Brain microvascular endothelial cell (primary cell): ENCODE measurements at regions not wholly inside any gene's neighbourhood (a gene's known extent, or its start where the extent isn't known, plus 50 kb on each side); places are given as distances from the start of the nearest gene placed in this dataset.

Experiments
- DNase-seq: peaks from one replicate; pipeline ENCODE4 v3.0.0-alpha.2; 2020
- H3K27ac ChIP-seq: fragments of 250-450 bp; sonication (Bioruptor Pico); 2 replicates; pipeline ENCODE4 v1.5.1; 2020; ENCODE audit warnings: mild to moderate bottlenecking, moderate library complexity
- H3K27me3 ChIP-seq: fragments of 250-450 bp; sonication (Bioruptor Pico); replicated peaks from 2 replicates; pipeline ENCODE4 v1.5.1; 2020; ENCODE audit warnings: mild to moderate bottlenecking
- H3K36me3 ChIP-seq: fragments of 250-450 bp; sonication (Bioruptor Pico); replicated peaks from 2 replicates; pipeline ENCODE4 v1.5.1; 2020; ENCODE audit warnings: mild to moderate bottlenecking
- H3K4me3 ChIP-seq: 2 replicates; pipeline ENCODE4 v1.5.1; 2011; ENCODE audit warnings: low read depth, mild to moderate bottlenecking, control low read depth, low read length, moderate library complexity
- in situ Hi-C: cut with HindIII; loops from 2 replicates; pipeline ENCODE4 v1.10.0; 2017; ENCODE audit warnings: low sequenced_read_pairs, low pct_ligation_motif_present
- TF ChIP-seq, protein P1 (sequence below): IDR thresholded peaks from 2 replicates; pipeline ENCODE4 v1.5.1; 2011; ENCODE audit warnings: low read depth, mild to moderate bottlenecking, moderate library complexity, low read length, control low read depth, inconsistent platforms; ENCODE audit errors: missing control alignments

DNA sequence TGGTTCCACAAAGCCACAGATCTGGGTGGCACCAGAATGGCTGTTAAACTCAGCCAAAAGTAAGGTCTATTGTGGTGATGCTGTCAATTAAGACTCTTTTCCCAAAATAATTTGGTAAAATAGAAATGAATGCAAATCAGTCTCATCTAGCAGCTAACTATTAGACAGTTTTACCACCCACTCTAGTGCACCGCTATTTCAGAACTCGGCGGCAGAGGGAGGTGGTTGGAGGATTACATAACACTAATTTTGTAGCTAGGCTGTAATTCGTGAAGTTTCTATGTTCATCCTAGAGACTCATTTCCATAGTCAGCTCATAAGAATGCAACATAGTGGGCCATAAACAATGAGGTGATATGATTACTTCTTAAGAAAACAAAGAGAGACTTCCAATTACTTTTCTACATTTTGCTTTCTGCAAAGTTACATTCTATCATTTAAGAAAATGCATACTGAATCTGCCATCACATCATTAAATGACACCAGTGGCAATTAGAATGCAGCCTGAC is 413.8 kb downstream of the FBXO15 start:
- Histone ChIP-seq H3K36me3 (no peaks in the 10 kb centered on the region), H3K27me3 (no peaks in the 10 kb centered on the region), H3K4me3 (no peak overlapping the region), H3K27ac (no peak overlapping the region)
- no peak for DNase-seq
- TF ChIP-seq, protein P1, sequence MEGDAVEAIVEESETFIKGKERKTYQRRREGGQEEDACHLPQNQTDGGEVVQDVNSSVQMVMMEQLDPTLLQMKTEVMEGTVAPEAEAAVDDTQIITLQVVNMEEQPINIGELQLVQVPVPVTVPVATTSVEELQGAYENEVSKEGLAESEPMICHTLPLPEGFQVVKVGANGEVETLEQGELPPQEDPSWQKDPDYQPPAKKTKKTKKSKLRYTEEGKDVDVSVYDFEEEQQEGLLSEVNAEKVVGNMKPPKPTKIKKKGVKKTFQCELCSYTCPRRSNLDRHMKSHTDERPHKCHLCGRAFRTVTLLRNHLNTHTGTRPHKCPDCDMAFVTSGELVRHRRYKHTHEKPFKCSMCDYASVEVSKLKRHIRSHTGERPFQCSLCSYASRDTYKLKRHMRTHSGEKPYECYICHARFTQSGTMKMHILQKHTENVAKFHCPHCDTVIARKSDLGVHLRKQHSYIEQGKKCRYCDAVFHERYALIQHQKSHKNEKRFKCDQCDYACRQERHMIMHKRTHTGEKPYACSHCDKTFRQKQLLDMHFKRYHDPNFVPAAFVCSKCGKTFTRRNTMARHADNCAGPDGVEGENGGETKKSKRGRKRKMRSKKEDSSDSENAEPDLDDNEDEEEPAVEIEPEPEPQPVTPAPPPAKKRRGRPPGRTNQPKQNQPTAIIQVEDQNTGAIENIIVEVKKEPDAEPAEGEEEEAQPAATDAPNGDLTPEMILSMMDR: no peak
- in situ Hi-C loops: no loop called here

DNA sequence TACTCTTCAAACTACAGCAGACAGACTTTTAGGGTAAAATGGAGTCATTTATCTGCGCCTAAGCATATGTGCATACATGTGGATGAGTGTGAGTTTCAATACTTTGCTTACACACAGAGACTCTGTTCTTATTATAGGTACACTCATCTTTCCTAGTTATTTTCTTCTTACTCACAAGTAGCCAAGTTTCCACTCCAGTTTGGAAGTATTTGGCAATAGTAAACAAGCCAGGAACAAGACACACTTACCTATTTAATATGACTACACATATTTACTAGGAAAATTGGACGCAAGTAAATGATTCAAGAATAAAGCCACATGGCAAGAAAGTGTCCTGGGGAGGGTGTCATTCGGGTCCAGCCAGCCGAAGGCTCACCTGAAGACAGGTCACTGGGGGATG is 414.3 kb downstream of the FBXO15 start:
- H3K4me3 ChIP-seq: no peak overlapping the region
- H3K27me3 ChIP-seq: no peaks in the 10 kb centered on the region
- no peak for DNase-seq
- H3K27ac ChIP-seq: no peak overlapping the region
- TF ChIP-seq, protein P1: no peak
- no peaks in the 10 kb centered on the region for H3K36me3 ChIP-seq
- in situ Hi-C loops: no loop called here

DNA sequence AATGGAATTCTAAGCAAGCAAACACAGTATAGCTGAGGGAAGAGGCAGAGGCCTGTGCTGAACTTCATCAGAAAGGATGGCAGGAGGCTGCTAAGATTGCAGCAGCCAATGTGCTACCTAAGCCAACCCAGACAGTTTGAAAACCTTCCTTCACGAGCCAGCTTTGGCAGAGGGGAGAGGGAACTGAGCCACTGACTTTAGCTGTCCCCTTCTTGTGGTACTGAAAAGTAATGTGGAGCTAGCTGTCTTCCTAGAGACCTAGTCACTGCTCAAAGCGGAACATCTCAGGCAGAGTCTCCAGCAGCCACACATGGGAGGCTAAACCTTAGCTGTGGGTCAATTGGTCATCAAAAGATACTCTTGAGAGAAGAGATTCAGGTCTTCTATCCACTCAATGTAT is 419.0 kb downstream of the FBXO15 start:
- no peak overlapping the region for H3K4me3 ChIP-seq
- H3K36me3 ChIP-seq: no peaks in the 10 kb centered on the region
- DNase-seq: no peak
- H3K27ac ChIP-seq: no peak overlapping the region
- no peaks in the 10 kb centered on the region for H3K27me3 ChIP-seq
- TF ChIP-seq, protein P1: no peak
- in situ Hi-C loops: no loop called here

GRCh38 chr18:73724958-73725357 is 422.7 kb downstream of the FBXO15 start:
- TF ChIP-seq, protein P1: no peak
- DNase-seq: no peak
- Histone ChIP-seq H3K4me3 (no peak overlapping the region), H3K27ac (no peak overlapping the region), H3K36me3 (no peaks in the 10 kb centered on the region), H3K27me3 (no peaks in the 10 kb centered on the region)
- in situ Hi-C loops: no loop called here

DNA sequence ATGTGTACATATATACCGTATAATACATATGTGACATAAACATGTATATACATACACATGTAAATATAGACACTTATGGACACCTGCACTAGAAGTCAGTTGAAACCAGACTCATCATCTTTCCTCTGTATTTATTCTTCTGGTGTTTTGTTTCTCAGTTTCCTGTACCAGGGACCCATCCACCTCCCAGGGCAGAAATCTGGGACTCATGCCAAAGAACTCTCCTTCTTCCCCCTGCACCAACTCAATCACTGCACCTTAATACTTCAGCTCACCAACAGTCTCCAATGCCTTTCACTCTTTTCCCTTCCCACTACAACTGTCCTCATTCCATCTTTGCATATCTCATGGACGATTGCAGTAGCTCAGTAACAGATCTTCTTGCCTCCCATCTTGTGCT is 428.0 kb downstream of the FBXO15 start:
- no peaks in the 10 kb centered on the region for H3K36me3 ChIP-seq
- in situ Hi-C loops: no loop called here
- H3K4me3 ChIP-seq: no peak overlapping the region
- no peak for DNase-seq
- H3K27ac ChIP-seq: no peak overlapping the region
- TF ChIP-seq, protein P1: no peak
- no peaks in the 10 kb centered on the region for H3K27me3 ChIP-seq

DNA sequence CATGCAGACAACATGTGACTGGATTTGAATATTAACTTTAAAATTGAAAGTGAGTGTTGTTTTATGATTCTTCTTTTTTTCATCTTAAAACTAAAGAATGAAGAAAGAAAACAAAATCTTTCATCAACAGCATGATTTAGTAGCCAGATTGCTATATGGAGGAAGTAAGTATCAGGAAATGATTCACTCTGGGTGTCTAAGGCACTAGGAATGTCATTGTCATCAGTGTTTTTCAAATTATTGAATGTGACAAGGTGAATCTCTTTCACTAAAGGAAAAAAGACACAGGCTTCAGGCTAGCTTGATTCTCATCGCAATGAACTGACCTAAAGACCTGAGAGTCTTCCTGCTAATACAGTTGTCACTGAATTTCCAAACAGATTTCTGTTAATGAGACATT is 430.1 kb downstream of the FBXO15 start:
- in situ Hi-C loops: no loop called here
- Histone ChIP-seq H3K27me3 (no peaks in the 10 kb centered on the region), H3K4me3 (no peak overlapping the region), H3K36me3 (no peaks in the 10 kb centered on the region), H3K27ac (peak overlapping the region; percentile 1)
- no peak for DNase-seq
- TF ChIP-seq, protein P1: no peak
